ENCODE measurements at regions not wholly inside any gene's neighbourhood (a gene's known extent, or its start where the extent isn't known, plus 50 kb on each side); places are given as distances from the start of the nearest gene placed in this dataset.

- TF ChIP-seq CTCF (IDR thresholded peaks at IDR 0.05) (no peak), POLR2A (IDR thresholded peaks at IDR 0.05) (no peak)
Measured at GRCh38 chr12:92036771-92037453, 108.7 kb downstream of the BTG1 start.

Data from right lobe of liver (tissue), 4 donors.